MM.1S (cell line): ENCODE measurements at regions not wholly inside any gene's neighbourhood (a gene's known extent, or its start where the extent isn't known, plus 50 kb on each side); places are given as distances from the start of the nearest gene placed in this dataset.

Experiments
- DNase-seq: peaks from one replicate; pipeline ENCODE4 v3.0.0-alpha.2; 2015
- H2AFZ ChIP-seq: fragments of 300-600 bp; sonication (generic); 2 replicates; pipeline ENCODE4 v1.6.0; 2016; ENCODE audit warnings: antibody characterized with exemption, low read length
- H3F3A ChIP-seq: fragments of 300-600 bp; sonication (generic); 2 replicates; pipeline ENCODE4 v1.6.1; 2016; ENCODE audit warnings: mild to moderate bottlenecking, antibody characterized with exemption, low read length, moderate library complexity, mixed read lengths; ENCODE audit not compliant: insufficient read depth
- H3K27ac ChIP-seq: fragments of 300-600 bp; sonication (generic); 2 replicates; pipeline ENCODE4 v1.5.1; 2016; ENCODE audit warnings: mild to moderate bottlenecking, low read length
- H3K27me3 ChIP-seq: fragments of 300-600 bp; sonication (generic); replicated peaks from 2 replicates; pipeline ENCODE4 v1.6.0; 2016; ENCODE audit warnings: low read length; ENCODE audit not compliant: insufficient read depth
- H3K36me3 ChIP-seq: fragments of 300-600 bp; sonication (generic); replicated peaks from 2 replicates; pipeline ENCODE4 v1.6.1; 2016; ENCODE audit warnings: mild to moderate bottlenecking, low read length, mixed read lengths; ENCODE audit not compliant: insufficient read depth
- H3K4me1 ChIP-seq: fragments of 300-600 bp; sonication (generic); 2 replicates; pipeline ENCODE4 v1.6.1; 2016; ENCODE audit warnings: low read length, mixed read lengths
- H3K4me2 ChIP-seq: fragments of 300-600 bp; sonication (generic); 2 replicates; pipeline ENCODE4 v1.6.0; 2016; ENCODE audit warnings: low read depth, low read length
- H3K4me3 ChIP-seq: fragments of 300-600 bp; sonication (generic); 2 replicates; pipeline ENCODE4 v1.5.1; 2016; ENCODE audit warnings: low read length, mixed read lengths
- H3K79me2 ChIP-seq: fragments of 300-600 bp; sonication (generic); 2 replicates; pipeline ENCODE4 v1.6.1; 2016; ENCODE audit warnings: mixed run types, low read length, mixed read lengths
- H3K9ac ChIP-seq: fragments of 300-600 bp; sonication (generic); 2 replicates; pipeline ENCODE4 v1.6.1; 2016; ENCODE audit warnings: low read length, mixed read lengths
- H3K9me2 ChIP-seq: fragments of 300-600 bp; sonication (generic); replicated peaks from 2 replicates; pipeline ENCODE4 v1.6.1; 2016; ENCODE audit warnings: mild to moderate bottlenecking, low read length, mixed read lengths; ENCODE audit not compliant: insufficient read depth
- H3K9me3 ChIP-seq: fragments of 300-600 bp; sonication (generic); replicated peaks from 2 replicates; pipeline ENCODE4 v1.6.1; 2016; ENCODE audit warnings: mild to moderate bottlenecking, low read length, mixed read lengths; ENCODE audit not compliant: insufficient read depth
- H4K20me1 ChIP-seq: fragments of 300-600 bp; sonication (generic); 2 replicates; pipeline ENCODE4 v1.6.1; 2016; ENCODE audit warnings: mild to moderate bottlenecking, low read length, moderate library complexity, mixed read lengths; ENCODE audit not compliant: insufficient read depth
- CTCF ChIP-seq: fragments of 300-600 bp; sonication (generic); IDR thresholded peaks from 2 replicates; pipeline ENCODE4 v1.5.1; 2016; ENCODE audit warnings: antibody characterized with exemption, low read length, mixed read lengths
- EZH2 ChIP-seq: fragments of 300-600 bp; sonication (generic); optimal IDR thresholded peaks from 2 replicates; pipeline ENCODE3; 2017; ENCODE audit warnings: low read depth, mild to moderate bottlenecking, antibody characterized with exemption, low read length, mixed read lengths
- EZH2phosphoT487 ChIP-seq: fragments of 300-600 bp; sonication (generic); IDR thresholded peaks from 2 replicates; pipeline ENCODE4 v1.6.1; 2018; ENCODE audit warnings: antibody characterized with exemption, low read length

- TF ChIP-seq CTCF: no peak
- TF ChIP-seq EZH2: no peak
- TF ChIP-seq EZH2phosphoT487: no peak
- Histone ChIP-seq H3K4me2 (no peak overlapping the region), H3K4me1 (no peaks in the 10 kb centered on the region), H4K20me1 (no peaks in the 10 kb centered on the region), H3K4me3 (no peak overlapping the region), H3K9ac (no peak overlapping the region), H3K79me2 (no peaks in the 10 kb centered on the region), H3K27ac (no peak overlapping the region), H3K9me3 (no peaks in the 10 kb centered on the region), H3K9me2 (no peaks in the 10 kb centered on the region), H3K27me3 (no peaks in the 10 kb centered on the region), H3F3A (no peaks in the 10 kb centered on the region), H3K36me3 (no peaks in the 10 kb centered on the region), H2AFZ (no peak overlapping the region)
- no peak for DNase-seq
These were observed 413.5 kb upstream of the CCNG1 start for GRCh38 chr5:163023846-163024245.

GRCh38 chr5:163024936-163025335, 412.5 kb upstream of the CCNG1 start:
- H3K4me2 ChIP-seq: no peak overlapping the region

DNA sequence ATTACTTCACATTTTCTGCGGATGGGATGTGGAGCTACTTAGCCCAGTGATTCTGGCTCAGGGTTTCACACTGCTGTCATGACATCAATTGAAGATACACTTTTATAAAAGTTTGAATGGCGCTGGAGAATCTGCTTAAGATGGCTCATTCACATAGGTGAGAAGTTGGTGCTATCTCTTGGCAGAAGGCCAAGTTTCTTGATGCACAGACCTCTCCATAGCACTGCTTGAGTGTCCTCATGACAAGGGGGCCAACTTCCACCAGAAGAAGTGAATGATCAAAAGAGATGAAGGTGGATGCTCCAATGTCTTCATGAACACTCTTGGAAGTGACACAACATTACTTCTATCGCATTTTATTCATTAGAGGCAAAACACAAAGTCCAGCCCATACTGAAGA, 403.7 kb upstream of the CCNG1 start:
- no peaks in the 10 kb centered on the region for H3K36me3 ChIP-seq
- no peak for DNase-seq
- TF ChIP-seq CTCF (no peak), EZH2 (no peak), EZH2phosphoT487 (no peak)
- no peak overlapping the region for H2AFZ ChIP-seq
- H3K9me3 ChIP-seq: no peaks in the 10 kb centered on the region
- no peak overlapping the region for H3K4me3 ChIP-seq
- H3F3A ChIP-seq: no peaks in the 10 kb centered on the region
- no peak overlapping the region for H3K27ac ChIP-seq
- no peaks in the 10 kb centered on the region for H3K27me3 ChIP-seq
- no peaks in the 10 kb centered on the region for H4K20me1 ChIP-seq
- H3K79me2 ChIP-seq: no peaks in the 10 kb centered on the region
- H3K9me2 ChIP-seq: no peaks in the 10 kb centered on the region
- H3K4me1 ChIP-seq: no peaks in the 10 kb centered on the region
- H3K9ac ChIP-seq: no peak overlapping the region
- no peak overlapping the region for H3K4me2 ChIP-seq

More at GRCh38 chr5:163024936-163025335, 412.5 kb upstream of the CCNG1 start:
- H3K9ac ChIP-seq: no peak overlapping the region
- H3K27ac ChIP-seq: no peak overlapping the region
- H3K36me3 ChIP-seq: no peaks in the 10 kb centered on the region
- no peak for DNase-seq
- H3K79me2 ChIP-seq: no peaks in the 10 kb centered on the region
- no peaks in the 10 kb centered on the region for H3K27me3 ChIP-seq
- no peak overlapping the region for H3K4me3 ChIP-seq
- no peaks in the 10 kb centered on the region for H4K20me1 ChIP-seq
- no peaks in the 10 kb centered on the region for H3K9me3 ChIP-seq
- no peaks in the 10 kb centered on the region for H3K4me1 ChIP-seq
- H3K9me2 ChIP-seq: no peaks in the 10 kb centered on the region
- TF ChIP-seq CTCF (no peak), EZH2phosphoT487 (no peak), EZH2 (no peak)
- H3F3A ChIP-seq: no peaks in the 10 kb centered on the region
- no peak overlapping the region for H2AFZ ChIP-seq
